Pancreas (tissue), 10 donors: ENCODE measurements at regions not wholly inside any gene's neighbourhood (a gene's known extent, or its start where the extent isn't known, plus 50 kb on each side); places are given as distances from the start of the nearest gene placed in this dataset.

Experiments used
- ATAC-seq, 4 donors: fragments of 200-7000 bp; cut with Tn5 transposase; one replicate each; pipeline versions ENCODE4 v1.8.0 to v1.9.1; 2020; ENCODE audit warnings: mild to moderate bottlenecking in 4 of 4, moderate library complexity in 4 of 4
- DNase-seq, 6 donors: peaks; one replicate each; pipeline ENCODE4 v3.0.0-alpha.2; 2020
- FAIRE-seq: peaks from 2 replicates; lab custom pipeline; 2012; peaks lifted over from hg19 to GRCh38; lab: Jason Lieb, UNC
- H3K27ac ChIP-seq, 4 donors: fragments of 200-600 bp; sonication (generic); 1 replicate in 3 of 4; 2 replicates in 1 of 4; pipeline versions ENCODE4 v1.5.0 to v1.8.0; 2020
- H3K27me3 ChIP-seq, 4 donors: fragments of 200-600 bp; one replicate each; pipeline ENCODE4 v1.8.0; 2021
- H3K36me3 ChIP-seq, 3 donors: fragments of 200-600 bp; sonication (generic) in 1 of 3; one replicate each; pipeline versions ENCODE4 v1.5.0 to v1.8.0; 2020 to 2021
- H3K4me1 ChIP-seq, 3 donors: fragments of 200-600 bp; one replicate each; pipeline ENCODE4 v1.8.0; 2021
- H3K4me3 ChIP-seq, 4 donors: fragments of 200-600 bp; sonication (generic) in 2 of 4; one replicate each; pipeline versions ENCODE4 v1.5.0 to v1.8.0; 2020 to 2021
- H3K9me3 ChIP-seq, 4 donors: fragments of 200-600 bp; one replicate each; pipeline ENCODE4 v1.8.0; 2021
- CTCF ChIP-seq, 4 donors: fragments of 200-600 bp; sonication (generic) in 3 of 4; IDR thresholded peaks; one replicate each; pipeline versions ENCODE4 v1.5.0 to v1.8.0; 2021; ENCODE audit warnings: antibody characterized with exemption in 4 of 4
- WGBS, 2 donors: extraction: QIAGEN DNeasy Blood & Tissue Kit; methylation state at CpG; one replicate each; pipeline ENCODE4 v1.1.7; 2013; 5-methylcytosine and 5-hydroxymethylcytosine counted together
- intact Hi-C, 3 donors: fragments of 100-400 bp; cut with DNase I; formaldehyde crosslinking; loops; one replicate each; pipeline versions ENCODE4 v1.11.1 to v1.14.2; 2022
- donor health status: healthy with polysubstance abuse.
- donor health status: DM: no; HTN: no; CAD: no; lungs with moderate emphysema.
- donor health status: DM: no; HTN: no; CAD: no.
- donor health status: control.
- donor health status: control.
- donor health status: Bipolar disorder and iron deficiency.
- donor health status: DM: yes; HTN: yes; CAD: no.
- donor health status: DM: no; HTN: no; CAD: no.
- donor health status: DM: no; HTN: no; CAD: no.
- donor health status: DM: yes; HTN: yes; CAD: no.

GRCh38 chr16:87000001-87000400 is 317.2 kb downstream of the C16orf95 start:
- peak in 2 of 4 donors; percentile 17 to 64 for ATAC-seq
- intact Hi-C loops = no loop called here
- DNase-seq = no peak
- Histone ChIP-seq H3K4me1 (no peaks in the 10 kb centered on the region), H3K27me3 (no peaks in the 10 kb centered on the region), H3K4me3 (no peak overlapping the region), H3K27ac (no peak overlapping the region), H3K36me3 (no peaks in the 10 kb centered on the region), H3K9me3 (no peaks in the 10 kb centered on the region)
- WGBS, 2 donors = 11 to 17% methylated on average over 2 of the region's 2 CpGs
- TF ChIP-seq CTCF (IDR thresholded peaks at IDR 0.05) = no peak
- FAIRE-seq = no peak

GRCh38 chr16:87002717-87003413 is 314.3 kb downstream of the C16orf95 start:
- no peaks in the 10 kb centered on the region for H3K27me3 ChIP-seq
- FAIRE-seq (no peak), DNase-seq (no peak), ATAC-seq (no peak)
- H3K4me1 ChIP-seq = no peaks in the 10 kb centered on the region
- no peaks in the 10 kb centered on the region for H3K9me3 ChIP-seq
- H3K36me3 ChIP-seq = no peaks in the 10 kb centered on the region
- intact Hi-C loops = no loop called here
- no peak overlapping the region for H3K27ac ChIP-seq
- H3K4me3 ChIP-seq = no peak overlapping the region
- no peak for TF ChIP-seq CTCF (IDR thresholded peaks at IDR 0.05)

DNA sequence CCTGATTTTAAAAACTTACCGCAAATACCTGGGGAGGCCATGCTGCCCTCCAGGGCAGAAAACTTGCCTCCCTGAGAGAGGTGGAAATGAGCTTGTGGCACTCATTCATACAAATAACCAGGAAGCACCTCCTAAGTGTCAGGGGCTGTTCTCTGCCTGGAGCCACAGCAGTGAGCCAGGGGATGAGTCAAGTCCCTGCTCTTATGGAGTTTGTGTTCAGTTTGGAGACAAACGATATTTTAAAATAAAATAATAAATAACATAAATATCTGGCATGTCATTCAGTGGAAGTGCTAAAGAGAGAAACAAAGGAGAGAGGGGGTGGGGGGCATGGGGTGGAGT is 313.8 kb downstream of the C16orf95 start:
- no peak for FAIRE-seq
- no peak for TF ChIP-seq CTCF (IDR thresholded peaks at IDR 0.05)
- Histone ChIP-seq H3K27ac (no peak overlapping the region), H3K4me3 (no peak overlapping the region), H3K27me3 (no peaks in the 10 kb centered on the region), H3K4me1 (no peaks in the 10 kb centered on the region), H3K36me3 (no peaks in the 10 kb centered on the region), H3K9me3 (no peaks in the 10 kb centered on the region)
- no peak for DNase-seq
- WGBS, 2 donors = 61 to 67% methylated on average over 2 of the region's 2 CpGs
- no peak for ATAC-seq
- intact Hi-C loops = no loop called here

DNA sequence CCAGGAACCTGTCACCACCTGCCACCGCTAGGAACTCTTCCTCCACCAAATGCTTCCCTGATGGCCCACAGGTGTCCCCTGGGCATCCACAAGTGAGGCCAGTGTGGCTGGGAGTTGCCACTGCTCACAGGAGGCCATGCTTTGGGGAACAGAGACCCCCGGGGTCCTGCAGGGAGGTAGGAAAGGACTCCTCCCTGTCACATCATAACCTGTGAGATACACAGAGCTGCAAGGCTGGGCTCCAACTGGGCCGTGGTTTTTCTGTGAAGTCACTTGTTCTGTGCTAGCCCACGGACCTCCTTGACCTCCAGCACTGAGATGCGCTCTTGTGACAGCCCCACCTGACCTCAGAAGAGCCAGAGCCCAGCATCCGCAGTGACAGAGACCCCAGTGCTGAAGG is 311.2 kb downstream of the C16orf95 start:
- no peaks in the 10 kb centered on the region for H3K27me3 ChIP-seq
- FAIRE-seq = no peak
- intact Hi-C loops = no loop called here
- H3K27ac ChIP-seq = no peak overlapping the region
- no peaks in the 10 kb centered on the region for H3K4me1 ChIP-seq
- no peak for DNase-seq
- no peaks in the 10 kb centered on the region for H3K36me3 ChIP-seq
- TF ChIP-seq CTCF (IDR thresholded peaks at IDR 0.05) = no peak
- H3K4me3 ChIP-seq = no peak overlapping the region
- no peak for ATAC-seq
- 70 to 82% methylated on average over 6 of the region's 6 CpGs for WGBS, 2 donors
- no peaks in the 10 kb centered on the region for H3K9me3 ChIP-seq

GRCh38 chr16:87006789-87007745 is 310.1 kb downstream of the C16orf95 start:
- no peak overlapping the region for H3K4me3 ChIP-seq
- no peak for TF ChIP-seq CTCF (IDR thresholded peaks at IDR 0.05)
- no peak overlapping the region for H3K27ac ChIP-seq
- WGBS, 2 donors = 72 to 80% methylated on average over 12 of the region's 12 CpGs
- H3K4me1 ChIP-seq = no peaks in the 10 kb centered on the region
- intact Hi-C loops = no loop called here
- no peaks in the 10 kb centered on the region for H3K9me3 ChIP-seq
- H3K27me3 ChIP-seq = no peaks in the 10 kb centered on the region
- DNase-seq (no peak), FAIRE-seq (no peak), ATAC-seq (no peak)
- no peaks in the 10 kb centered on the region for H3K36me3 ChIP-seq
